Ovary (tissue), 3 donors: ENCODE measurements at regions not wholly inside any gene's neighbourhood (a gene's known extent, or its start where the extent isn't known, plus 50 kb on each side); places are given as distances from the start of the nearest gene placed in this dataset.

Experiments
- CTCF ChIP-seq, 3 donors: fragments of 450-650 bp in 2 of 3; fragments of 200-600 bp in 1 of 3; IDR thresholded peaks; one replicate each; pipeline versions ENCODE4 v1.5.1 to v1.8.0; 2016 to 2022; ENCODE audit warnings: antibody characterized with exemption in 3 of 3, mild to moderate bottlenecking in 1 of 3
- EP300 ChIP-seq: sonication (generic); formaldehyde crosslinking; IDR thresholded peaks from one replicate; pipeline ENCODE4 v1.6.1; 2017; ENCODE audit warnings: antibody characterized with exemption
- POLR2A ChIP-seq: fragments of 450-650 bp; IDR thresholded peaks from one replicate; pipeline ENCODE4 v1.6.1; 2017; ENCODE audit warnings: antibody characterized with exemption, mild to moderate bottlenecking, moderate library complexity
- donor health status: DM: no; HTN: no; CAD: no.

GRCh38 chr7:98458090-98458875 lies 57.4 kb upstream of the BAIAP2L1 start:
- TF ChIP-seq CTCF (IDR thresholded peaks at IDR 0.05) (no peak), EP300 (no peak), POLR2A (no peak)
